ENCODE measurements at regions not wholly inside any gene's neighbourhood (a gene's known extent, or its start where the extent isn't known, plus 50 kb on each side); places are given as distances from the start of the nearest gene placed in this dataset.
A peak's percentile ranks its signal among the peaks of the same experiment; 100 is the strongest.
"Not testable (repeated sequence)": the region's sequence is repeated elsewhere in the genome, so short reads cannot be mapped to it uniquely, and the experiment has no call there.

- not testable (repeated sequence) for DNase-seq (ENCODE audit: low read depth)
Observed at GRCh38 chr1:221262677-221263076, 383.4 kb downstream of the HLX start.

- DNase-seq (ENCODE audit: low read depth): peak; percentile 90
Observed at GRCh38 chr1:221263831-221264767, 384.9 kb downstream of the HLX start.

- no peak for DNase-seq (ENCODE audit: low read depth)
Observed at GRCh38 chr1:221264848-221265247, 385.6 kb downstream of the HLX start.

GRCh38 chr1:221268295-221268694 lies 389.1 kb downstream of the HLX start:
- DNase-seq (ENCODE audit: low read depth): peak; percentile 80

- DNase-seq (ENCODE audit: low read depth): no peak
Observed at GRCh38 chr1:221271701-221272100, 392.5 kb downstream of the HLX start.

- DNase-seq (ENCODE audit: low read depth): no peak
Observed at GRCh38 chr1:221272940-221273339, 393.7 kb downstream of the HLX start.

- no peak for DNase-seq (ENCODE audit: low read depth)
Observed at GRCh38 chr1:221274373-221274772, 395.1 kb downstream of the HLX start.

- DNase-seq (ENCODE audit: low read depth): peak; percentile 23
Observed at GRCh38 chr1:221276896-221277409, 397.7 kb downstream of the HLX start.

GRCh38 chr1:221279146-221279545 lies 399.9 kb downstream of the HLX start:
- DNase-seq (ENCODE audit: low read depth): peak; percentile 28

GRCh38 chr1:221283532-221283931 lies 404.3 kb downstream of the HLX start:
- DNase-seq (ENCODE audit: low read depth): no peak

GRCh38 chr1:221284028-221284427 lies 404.8 kb downstream of the HLX start:
- peak; percentile 75 for DNase-seq (ENCODE audit: low read depth)

- DNase-seq (ENCODE audit: low read depth): not testable (repeated sequence)
Observed at GRCh38 chr1:221284991-221285390, 405.7 kb downstream of the HLX start.

- not testable (repeated sequence) for DNase-seq (ENCODE audit: low read depth)
Observed at GRCh38 chr1:221285458-221286210, 406.4 kb downstream of the HLX start.

- no peak for DNase-seq (ENCODE audit: low read depth)
Observed at GRCh38 chr1:221286399-221286798, 407.2 kb downstream of the HLX start.

- no peak for DNase-seq (ENCODE audit: low read depth)
Observed at GRCh38 chr1:221289103-221289502, 409.9 kb downstream of the HLX start.

GRCh38 chr1:221290669-221291068 lies 411.4 kb downstream of the HLX start:
- no peak for DNase-seq (ENCODE audit: low read depth)

GRCh38 chr1:221291113-221291512 lies 411.9 kb downstream of the HLX start:
- no peak for DNase-seq (ENCODE audit: low read depth)

- DNase-seq (ENCODE audit: low read depth): no peak
Observed at GRCh38 chr1:221292652-221293051, 413.4 kb downstream of the HLX start.

GRCh38 chr1:221294242-221294641 lies 415.0 kb downstream of the HLX start:
- peak; percentile 81 for DNase-seq (ENCODE audit: low read depth)

GRCh38 chr1:221302357-221302756 lies 423.1 kb downstream of the HLX start:
- DNase-seq (ENCODE audit: low read depth): no peak

GRCh38 chr1:221302810-221303209 lies 423.6 kb downstream of the HLX start:
- no peak for DNase-seq (ENCODE audit: low read depth)

GRCh38 chr1:221303623-221304022 lies 424.4 kb downstream of the HLX start:
- DNase-seq (ENCODE audit: low read depth): no peak

GRCh38 chr1:221306239-221306638 lies 427.0 kb downstream of the HLX start:
- no peak for DNase-seq (ENCODE audit: low read depth)
